ENCODE measurements at regions not wholly inside any gene's neighbourhood (a gene's known extent, or its start where the extent isn't known, plus 50 kb on each side); places are given as distances from the start of the nearest gene placed in this dataset.

GRCh38 chr18:34978953-34979608 is 62.1 kb upstream of the MAPRE2 start:
- DNase-seq, result peak; percentile 98

GRCh38 chr18:34981487-34981886 is 59.7 kb upstream of the MAPRE2 start:
- no peak for DNase-seq

- no peak for DNase-seq
Observed at GRCh38 chr18:34985963-34986362, 55.2 kb upstream of the MAPRE2 start.

GRCh38 chr18:34990597-34990996 is 50.6 kb upstream of the MAPRE2 start:
- DNase-seq, result no peak

GRCh38 chr18:34991152-34991551 is 50.1 kb upstream of the MAPRE2 start:
- DNase-seq, result no peak
